Gastrocnemius medialis (tissue), 4 donors: ENCODE measurements at regions not wholly inside any gene's neighbourhood (a gene's known extent, or its start where the extent isn't known, plus 50 kb on each side); places are given as distances from the start of the nearest gene placed in this dataset.

Experiments
- CTCF ChIP-seq, 5 experiments: fragments of 450-650 bp in 3 of 5; fragments of 200-600 bp in 2 of 5; sonication (generic) in 2 of 5; IDR thresholded peaks in 4 of 5; conservative IDR thresholded peaks in 1 of 5; 1 replicate in 4 of 5; 2 replicates in 1 of 5; pipeline ENCODE4 v1.5.1; 2016 to 2019; ENCODE audit warnings: antibody characterized with exemption in 5 of 5, mild to moderate bottlenecking in 3 of 5, moderate library complexity in 3 of 5
- POLR2A ChIP-seq, 2 donors: fragments of 450-650 bp; IDR thresholded peaks; one replicate each; pipeline ENCODE4 v1.6.1; 2017; ENCODE audit warnings: antibody characterized with exemption in 2 of 2, mild to moderate bottlenecking in 2 of 2, moderate library complexity in 2 of 2

- TF ChIP-seq CTCF (IDR thresholded peaks at IDR 0.05 in 4 of 5, conservative IDR thresholded peaks at IDR 0.05 in 1 of 5) (no peak), POLR2A (IDR thresholded peaks at IDR 0.05) (no peak)
These were observed 266.0 kb upstream of the SOX4 start for GRCh38 chr6:21327326-21328112.
